Stimulated activated naive B cell treated with anti-CD40 and anti-IgM and Interleukin-4, amounts not matched to agents 10 μg/mL and 1 μg/mL and 100 μg/mL, for 72 hours (primary cell): ENCODE measurements at regions not wholly inside any gene's neighbourhood (a gene's known extent, or its start where the extent isn't known, plus 50 kb on each side); places are given as distances from the start of the nearest gene placed in this dataset.
"Not testable (repeated sequence)": the region's sequence is repeated elsewhere in the genome, so short reads cannot be mapped to it uniquely, and the experiment has no call there.

Experiments used
- ATAC-seq, 2 donors: fragments of 150-1000 bp; cut with Tn5 transposase; replicated peaks; 2 replicates each; pipeline ENCODE4 v1.10.0; 2021; ENCODE audit warnings: moderate library complexity in 1 of 2
- DNase-seq: peaks from one replicate; pipeline ENCODE4 v3.0.0; 2021
- H3K27ac Mint-ChIP-seq: one replicate; pipeline ENCODE4 v1.8.0; 2022; ENCODE audit warnings: mild to moderate bottlenecking, mixed read lengths
- H3K27me3 Mint-ChIP-seq, 2 donors: one replicate each; pipeline ENCODE4 v1.8.0; 2022; ENCODE audit warnings: mixed read lengths in 2 of 2
- H3K36me3 Mint-ChIP-seq, 2 donors: one replicate each; pipeline ENCODE4 v1.8.0; 2022; ENCODE audit warnings: mixed read lengths in 2 of 2, mild to moderate bottlenecking in 1 of 2
- H3K4me1 Mint-ChIP-seq, 2 donors: one replicate each; pipeline ENCODE4 v1.8.0; 2022; ENCODE audit warnings: mixed read lengths in 2 of 2, mild to moderate bottlenecking in 1 of 2
- H3K4me3 Mint-ChIP-seq, 2 donors: one replicate each; pipeline ENCODE4 v1.8.0; 2022; ENCODE audit warnings: mild to moderate bottlenecking in 2 of 2, mixed read lengths in 2 of 2, moderate library complexity in 1 of 2
- H3K9me3 Mint-ChIP-seq, 2 donors: one replicate each; pipeline ENCODE4 v1.8.0; 2022; ENCODE audit warnings: mixed read lengths in 2 of 2, mild to moderate bottlenecking in 1 of 2

DNA sequence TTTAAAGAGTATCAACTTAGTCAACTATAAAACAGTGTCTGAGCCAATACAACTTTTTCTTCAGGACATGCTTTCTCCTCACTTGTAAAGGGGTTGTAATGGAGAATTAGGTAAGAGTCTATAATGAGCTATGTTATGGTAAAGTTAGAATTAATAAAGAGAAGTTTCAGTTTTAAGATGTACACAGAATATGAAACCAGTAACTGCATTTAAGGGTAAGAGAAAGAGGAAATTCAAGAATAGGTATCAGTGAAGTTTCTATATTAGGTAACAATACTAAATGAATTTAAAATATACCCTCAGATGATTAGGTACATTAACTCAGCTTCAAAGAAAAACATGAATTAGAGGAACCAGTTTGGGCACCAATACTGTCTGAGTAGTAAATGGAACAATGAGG lies 1444.3 kb upstream of the ADGRB3 start:
- Mint-ChIP-seq H3K9me3 (peaks cover 3 to 7% of the 10 kb centered on the region in 2 donors), H3K36me3 (no peaks in the 10 kb centered on the region), H3K27ac (no peak overlapping the region), H3K4me1 (peaks cover 0 to 8% of the 10 kb centered on the region in 2 donors), H3K27me3 (no peaks in the 10 kb centered on the region), H3K4me3 (no peak overlapping the region)
- ATAC-seq, result peak in 1 of 2 donors; percentile 27
- DNase-seq, result no peak

GRCh38 chr6:67184405-67184804 lies 1450.7 kb upstream of the ADGRB3 start:
- no peak for ATAC-seq
- no peak for DNase-seq
- no peaks in the 10 kb centered on the region for H3K27me3 Mint-ChIP-seq
- no peaks in the 10 kb centered on the region for H3K4me1 Mint-ChIP-seq
- no peak overlapping the region for H3K4me3 Mint-ChIP-seq
- peaks cover 0 to 4% of the 10 kb centered on the region in 2 donors for H3K9me3 Mint-ChIP-seq
- no peaks in the 10 kb centered on the region for H3K36me3 Mint-ChIP-seq
- H3K27ac Mint-ChIP-seq, result no peak overlapping the region

GRCh38 chr6:67175101-67175500 lies 1460.0 kb upstream of the ADGRB3 start:
- DNase-seq (no peak), ATAC-seq (no peak)
- H3K9me3 Mint-ChIP-seq, result peaks cover 0 to 3% of the 10 kb centered on the region in 2 donors
- no peaks in the 10 kb centered on the region for H3K27me3 Mint-ChIP-seq
- no peaks in the 10 kb centered on the region for H3K36me3 Mint-ChIP-seq
- H3K27ac Mint-ChIP-seq, result no peak overlapping the region
- H3K4me3 Mint-ChIP-seq, result no peak overlapping the region
- H3K4me1 Mint-ChIP-seq, result no peaks in the 10 kb centered on the region

GRCh38 chr6:67165606-67166005 lies 1458.6 kb upstream of the EYS start:
- ATAC-seq (no peak), DNase-seq (no peak)
- Mint-ChIP-seq H3K4me3 (no peak overlapping the region), H3K9me3 (peaks cover 4 to 6% of the 10 kb centered on the region in 2 donors), H3K27me3 (no peaks in the 10 kb centered on the region), H3K36me3 (no peaks in the 10 kb centered on the region), H3K4me1 (no peaks in the 10 kb centered on the region), H3K27ac (no peak overlapping the region)

DNA sequence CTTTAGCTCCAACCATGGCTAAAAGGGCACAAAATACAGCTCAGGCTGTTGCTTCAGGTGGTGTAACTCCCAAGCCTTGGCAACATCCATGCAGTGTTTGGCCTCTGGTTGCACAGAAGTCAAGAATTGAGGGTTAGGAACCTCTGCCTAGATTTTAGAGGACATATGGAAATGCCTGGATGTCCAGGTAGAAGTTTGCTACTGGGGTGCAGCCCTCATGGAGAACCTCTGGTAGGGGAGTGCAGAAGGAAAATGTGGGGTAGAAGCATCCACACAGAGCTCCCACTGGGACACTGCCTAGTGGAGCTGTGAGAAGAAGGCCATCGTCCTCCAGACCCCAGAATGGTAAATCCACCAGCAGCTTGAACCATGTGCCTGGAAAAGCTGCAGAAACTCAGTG lies 1453.8 kb upstream of the EYS start:
- Mint-ChIP-seq H3K9me3 (peaks cover 11 to 14% of the 10 kb centered on the region in 2 donors), H3K27me3 (no peaks in the 10 kb centered on the region), H3K27ac (no peak overlapping the region), H3K36me3 (no peaks in the 10 kb centered on the region), H3K4me3 (no peak overlapping the region), H3K4me1 (no peaks in the 10 kb centered on the region)
- no peak for ATAC-seq
- DNase-seq, result no peak

DNA sequence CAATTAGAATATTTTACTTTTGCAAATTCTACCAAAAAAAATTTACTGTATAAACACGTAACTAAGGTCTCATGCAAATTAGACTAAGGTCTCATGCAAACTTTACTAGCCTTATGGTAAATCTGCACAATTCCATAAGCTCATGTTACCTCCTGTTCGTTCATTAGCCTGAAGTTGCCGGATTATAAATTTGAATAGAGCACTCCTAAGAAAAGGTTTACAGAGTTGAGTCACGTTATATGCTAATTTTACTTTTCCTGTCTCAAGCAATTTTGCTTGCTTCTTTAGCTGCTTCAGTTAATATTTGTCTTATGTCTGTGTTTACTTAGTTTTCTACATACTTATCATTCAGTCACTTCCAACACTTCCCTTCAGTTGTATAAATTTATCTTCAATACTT lies 1434.0 kb upstream of the EYS start:
- Mint-ChIP-seq H3K27ac (no peak overlapping the region), H3K27me3 (no peaks in the 10 kb centered on the region), H3K4me3 (no peak overlapping the region), H3K4me1 (no peaks in the 10 kb centered on the region), H3K9me3 (peaks cover 3 to 5% of the 10 kb centered on the region in 2 donors), H3K36me3 (no peaks in the 10 kb centered on the region)
- no peak for DNase-seq
- no peak for ATAC-seq

- ATAC-seq, result no peak
- no peak overlapping the region for H3K27ac Mint-ChIP-seq
These were observed 1426.9 kb upstream of the EYS start for GRCh38 chr6:67133973-67134372.

GRCh38 chr6:67131827-67132226 lies 1424.8 kb upstream of the EYS start:
- no peak overlapping the region for H3K27ac Mint-ChIP-seq

More at GRCh38 chr6:67133973-67134372, 1426.9 kb upstream of the EYS start:
- no peak for DNase-seq
- no peaks in the 10 kb centered on the region for H3K36me3 Mint-ChIP-seq
- H3K4me3 Mint-ChIP-seq, result no peak overlapping the region
- H3K4me1 Mint-ChIP-seq, result no peaks in the 10 kb centered on the region
- no peaks in the 10 kb centered on the region for H3K27me3 Mint-ChIP-seq
- H3K9me3 Mint-ChIP-seq, result peaks cover 0 to 3% of the 10 kb centered on the region in 2 donors

DNA sequence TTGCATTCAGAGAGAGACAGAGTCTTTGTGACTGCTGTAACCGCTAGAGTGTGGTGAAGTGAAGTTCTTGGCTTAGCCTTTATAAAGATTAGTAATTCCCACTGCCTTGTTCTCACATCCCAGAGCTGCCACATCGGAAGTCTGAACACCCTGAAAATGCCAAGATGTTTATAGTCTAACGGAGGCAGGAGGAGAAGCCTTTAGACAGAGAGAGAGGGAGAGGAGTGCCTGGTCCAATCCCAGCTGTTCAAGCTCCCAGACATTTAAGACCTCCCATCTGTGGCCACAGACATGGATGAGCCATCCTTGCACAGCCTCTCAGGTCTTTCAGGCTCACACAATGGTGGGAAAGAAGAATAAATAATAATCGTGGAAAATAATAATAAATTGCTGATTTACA lies 1422.8 kb upstream of the EYS start:
- no peak for DNase-seq

More at GRCh38 chr6:67131827-67132226, 1424.8 kb upstream of the EYS start:
- H3K4me3 Mint-ChIP-seq, result no peak overlapping the region
- H3K4me1 Mint-ChIP-seq, result no peaks in the 10 kb centered on the region
- DNase-seq (no peak), ATAC-seq (no peak)
- no peaks in the 10 kb centered on the region for H3K27me3 Mint-ChIP-seq
- no peaks in the 10 kb centered on the region for H3K36me3 Mint-ChIP-seq
- H3K9me3 Mint-ChIP-seq, result peaks cover 0 to 3% of the 10 kb centered on the region in 2 donors

DNA sequence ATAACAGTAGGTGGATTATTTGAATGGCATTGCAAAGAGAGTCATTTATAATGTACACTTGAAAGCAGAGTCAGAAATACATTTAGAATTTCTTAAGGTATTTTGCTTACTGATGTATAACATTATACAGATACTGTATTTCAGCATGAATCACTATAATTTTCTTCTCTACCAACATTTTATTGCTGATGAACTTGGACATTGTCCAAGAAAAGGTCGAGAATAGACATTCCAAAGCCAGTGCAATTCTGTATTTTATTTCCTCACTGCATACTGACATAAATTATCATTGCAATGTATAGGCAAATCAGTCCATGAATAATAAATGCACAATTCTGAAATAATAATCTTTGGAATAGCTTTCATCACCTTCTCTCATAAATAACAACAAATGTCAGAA lies 1420.0 kb upstream of the EYS start:
- Mint-ChIP-seq H3K9me3 (peaks cover 0 to 3% of the 10 kb centered on the region in 2 donors), H3K36me3 (no peaks in the 10 kb centered on the region), H3K27me3 (no peaks in the 10 kb centered on the region), H3K27ac (no peak overlapping the region), H3K4me1 (no peaks in the 10 kb centered on the region), H3K4me3 (no peak overlapping the region)
- DNase-seq (no peak), ATAC-seq (no peak)

More for the DNA sequence above, 1422.8 kb upstream of the EYS start:
- Mint-ChIP-seq H3K9me3 (peaks cover 0 to 1% of the 10 kb centered on the region in 2 donors), H3K36me3 (no peaks in the 10 kb centered on the region), H3K4me3 (no peak overlapping the region), H3K27me3 (no peaks in the 10 kb centered on the region), H3K4me1 (no peaks in the 10 kb centered on the region), H3K27ac (no peak overlapping the region)
- ATAC-seq, result no peak

DNA sequence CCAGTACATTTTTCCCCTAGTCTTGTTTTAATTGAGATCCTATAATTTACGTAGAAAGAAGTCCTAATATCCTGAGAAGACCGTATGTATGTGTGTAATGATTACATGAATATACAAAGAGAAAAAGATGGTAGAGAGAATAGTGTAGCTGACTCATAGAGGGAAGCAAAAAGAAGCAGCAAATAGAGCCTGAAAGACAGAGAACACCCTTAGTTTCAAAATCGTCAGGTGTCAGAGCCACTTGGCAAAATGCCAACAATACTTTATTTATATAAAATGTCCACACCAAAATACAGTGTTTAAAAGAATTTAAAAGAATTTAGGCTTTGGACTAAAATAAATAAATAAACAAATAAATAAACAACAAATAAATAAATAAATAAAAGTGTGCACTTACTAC lies 1414.1 kb upstream of the EYS start:
- H3K9me3 Mint-ChIP-seq, result peaks cover 0 to 3% of the 10 kb centered on the region in 2 donors
- no peak overlapping the region for H3K27ac Mint-ChIP-seq
- H3K4me1 Mint-ChIP-seq, result no peaks in the 10 kb centered on the region
- no peak for DNase-seq
- no peaks in the 10 kb centered on the region for H3K27me3 Mint-ChIP-seq
- no peak for ATAC-seq
- no peak overlapping the region for H3K4me3 Mint-ChIP-seq
- no peaks in the 10 kb centered on the region for H3K36me3 Mint-ChIP-seq

- H3K27me3 Mint-ChIP-seq, result no peaks in the 10 kb centered on the region
- ATAC-seq, result no peak
- peaks cover 0 to 3% of the 10 kb centered on the region in 2 donors for H3K9me3 Mint-ChIP-seq
- H3K27ac Mint-ChIP-seq, result no peak overlapping the region
- no peak overlapping the region for H3K4me3 Mint-ChIP-seq
- DNase-seq, result no peak
- no peaks in the 10 kb centered on the region for H3K36me3 Mint-ChIP-seq
- H3K4me1 Mint-ChIP-seq, result no peaks in the 10 kb centered on the region
These were observed 1405.1 kb upstream of the EYS start for GRCh38 chr6:67112120-67112519.

DNA sequence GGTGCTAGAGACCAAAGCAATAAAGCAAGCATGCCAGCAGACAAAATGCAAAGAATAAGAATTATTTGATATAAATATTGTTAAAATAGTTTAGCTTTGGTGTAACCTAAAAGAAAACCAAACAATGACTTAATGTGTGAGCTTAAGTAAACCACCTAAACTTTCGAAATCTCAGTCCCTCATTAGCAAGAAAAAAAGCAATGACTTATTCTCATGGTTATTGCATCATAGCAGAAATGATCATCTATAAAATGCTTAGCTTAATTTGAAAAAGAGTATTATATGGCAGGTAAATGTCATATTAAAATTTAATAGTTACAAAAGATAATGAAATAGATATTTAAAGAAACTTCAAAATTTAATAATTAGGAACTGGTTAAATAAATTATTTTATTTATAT lies 1395.7 kb upstream of the EYS start:
- no peak for DNase-seq
- Mint-ChIP-seq H3K4me1 (no peaks in the 10 kb centered on the region), H3K27ac (no peak overlapping the region), H3K9me3 (peaks cover 4 to 5% of the 10 kb centered on the region in 2 donors), H3K27me3 (no peaks in the 10 kb centered on the region), H3K4me3 (no peak overlapping the region), H3K36me3 (no peaks in the 10 kb centered on the region)
- no peak for ATAC-seq

DNA sequence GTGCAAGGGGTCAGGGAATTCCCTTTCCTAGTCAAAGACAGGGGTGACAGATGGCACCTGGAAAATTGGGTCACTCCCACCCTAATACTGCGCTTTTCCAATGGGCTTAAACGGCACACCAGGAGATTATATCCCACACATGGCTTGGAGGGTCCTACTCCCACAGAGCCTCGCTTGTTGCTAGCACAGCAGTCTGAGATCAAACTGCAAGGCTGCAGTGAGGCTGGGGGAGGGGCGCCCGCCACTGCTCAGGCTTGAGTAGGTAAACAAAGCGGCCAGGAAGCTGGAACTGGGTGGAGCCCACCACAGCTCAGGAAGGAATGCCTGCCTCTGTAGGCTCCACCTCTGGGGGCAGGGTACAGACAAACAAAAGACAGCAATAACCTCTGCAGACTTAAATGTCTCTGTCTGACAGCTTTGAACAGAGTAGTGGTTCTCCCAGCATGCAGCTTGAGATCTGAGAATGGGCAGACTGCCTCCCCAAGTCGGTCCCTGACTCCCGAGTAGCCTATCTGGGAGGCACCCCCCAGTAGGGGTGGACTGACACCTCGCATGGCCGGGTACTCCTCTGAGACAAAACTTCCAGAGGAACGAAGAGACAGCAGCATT lies 1388.7 kb upstream of the EYS start:
- ATAC-seq, H3K27ac Mint-ChIP-seq, H3K4me3 Mint-ChIP-seq, H3K9me3 Mint-ChIP-seq, H3K27me3 Mint-ChIP-seq, DNase-seq, H3K36me3 Mint-ChIP-seq, H3K4me1 Mint-ChIP-seq: not testable (repeated sequence)

GRCh38 chr6:67094431-67094946 lies 1387.5 kb upstream of the EYS start:
- Mint-ChIP-seq H3K4me3 (no peak overlapping the region), H3K27me3 (no peaks in the 10 kb centered on the region), H3K4me1 (no peaks in the 10 kb centered on the region), H3K27ac (no peak overlapping the region), H3K36me3 (no peaks in the 10 kb centered on the region), H3K9me3 (peaks cover 0 to 6% of the 10 kb centered on the region in 2 donors)
- DNase-seq (no peak), ATAC-seq (no peak)
